HT1080 (cell line): ENCODE measurements at regions not wholly inside any gene's neighbourhood (a gene's known extent, or its start where the extent isn't known, plus 50 kb on each side); places are given as distances from the start of the nearest gene placed in this dataset.

Experiments
- DNase-seq: peaks from one replicate; pipeline ENCODE4 v3.0.0-alpha.2; 2015; ENCODE audit warnings: low read depth

DNA sequence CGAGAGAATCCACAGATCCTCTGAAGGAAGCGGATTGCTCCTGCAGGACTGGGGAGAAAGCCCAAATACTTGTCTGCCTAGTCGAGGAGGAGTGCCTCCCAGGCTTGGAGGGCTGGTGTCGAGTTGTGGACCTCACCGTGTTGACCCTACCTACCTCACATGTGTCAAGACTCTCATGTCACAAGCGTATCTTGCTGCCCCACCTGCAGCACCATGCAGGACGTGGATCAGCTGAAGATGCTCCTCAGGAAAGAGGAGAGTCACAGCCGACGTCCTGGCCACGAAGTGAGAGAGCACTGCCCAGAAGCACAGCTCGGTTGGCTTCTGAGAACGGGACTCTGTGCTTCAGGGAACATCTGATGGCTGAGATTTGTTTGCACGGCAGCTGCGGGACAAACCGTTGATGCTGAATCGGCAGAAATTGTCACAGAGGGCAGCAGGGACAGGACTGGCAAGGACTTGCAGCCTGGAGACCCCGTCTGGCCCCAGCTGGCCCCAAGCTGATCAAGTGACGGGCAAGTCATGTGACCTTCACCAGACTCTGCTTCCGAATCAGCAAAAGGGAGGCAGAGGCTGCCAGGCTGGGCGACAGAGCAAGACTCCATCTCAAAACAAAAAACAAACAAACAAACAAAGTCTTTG, 119.1 kb upstream of the ITGA1 start:
- no peak for DNase-seq

DNA sequence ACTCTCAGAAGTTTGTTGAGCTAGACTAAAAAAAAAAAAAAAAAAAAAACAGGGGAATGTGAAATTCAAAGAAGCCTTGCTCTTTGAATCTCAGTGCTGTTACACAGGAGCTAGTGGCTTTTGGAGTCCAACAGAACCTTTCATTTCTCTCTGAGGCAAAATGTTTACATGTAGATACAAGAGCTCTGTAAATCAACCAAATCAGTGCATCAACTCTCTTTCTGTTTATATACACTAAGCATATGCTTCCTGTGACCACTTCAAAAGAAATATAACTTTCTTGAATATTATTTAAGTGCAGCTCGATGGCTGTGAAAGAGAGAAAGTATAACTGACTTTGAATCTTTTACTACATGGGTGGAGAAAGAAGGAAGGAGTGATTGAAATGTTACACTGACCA, 115.3 kb upstream of the ITGA1 start:
- DNase-seq: no peak

DNA sequence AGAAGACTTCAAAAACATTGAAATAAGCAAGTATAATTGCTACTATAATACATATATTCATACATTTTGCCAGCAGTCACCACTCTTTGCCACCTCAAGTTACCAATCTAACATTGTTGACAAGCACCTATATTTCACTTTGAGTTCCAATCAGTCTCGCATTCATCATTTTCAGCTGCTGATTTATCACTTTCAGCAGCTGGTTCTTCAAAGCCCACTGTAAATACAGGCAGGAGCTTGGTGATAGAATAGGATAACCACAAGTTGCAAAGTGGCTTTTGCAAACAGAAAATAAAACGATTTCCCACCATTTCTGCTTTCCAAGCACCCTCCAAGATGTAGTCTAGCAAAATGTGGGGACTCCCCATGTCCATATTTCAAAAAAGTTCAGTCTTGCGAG, 114.2 kb upstream of the ITGA1 start:
- no peak for DNase-seq

DNA sequence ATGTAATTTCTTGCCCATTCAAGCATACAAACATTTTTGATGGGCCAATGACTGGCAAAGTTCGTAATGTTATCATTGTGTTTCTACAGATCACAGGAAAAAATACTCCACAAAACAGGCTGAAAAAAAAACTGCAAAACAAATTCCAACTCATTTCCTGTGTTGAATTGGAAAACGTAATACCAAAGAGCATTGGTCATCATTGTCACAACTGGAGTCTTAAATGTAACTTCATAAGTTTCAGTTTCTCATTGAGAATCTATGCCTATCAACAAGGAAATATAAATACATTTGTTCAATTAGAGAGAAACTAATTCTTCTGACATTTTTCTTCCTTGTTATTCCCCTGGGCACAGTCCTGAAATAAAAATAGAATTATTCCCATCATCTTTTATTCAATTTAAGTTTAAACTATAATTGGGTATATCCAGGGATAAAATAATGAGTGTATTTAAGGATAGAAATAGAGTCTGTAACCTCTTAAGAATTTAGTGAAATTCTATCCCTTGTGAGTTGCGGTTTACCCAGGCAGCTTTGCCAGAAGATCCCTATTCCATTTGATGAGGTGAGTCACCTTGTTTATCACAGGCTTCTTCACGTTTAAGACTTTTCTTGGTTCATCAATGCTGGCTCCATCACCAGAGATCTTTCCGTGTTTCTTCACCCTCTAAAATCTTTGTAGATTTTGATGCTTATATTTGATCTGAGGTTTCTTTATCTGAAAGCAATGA, 112.7 kb upstream of the ITGA1 start:
- DNase-seq: peak; percentile 65

DNA sequence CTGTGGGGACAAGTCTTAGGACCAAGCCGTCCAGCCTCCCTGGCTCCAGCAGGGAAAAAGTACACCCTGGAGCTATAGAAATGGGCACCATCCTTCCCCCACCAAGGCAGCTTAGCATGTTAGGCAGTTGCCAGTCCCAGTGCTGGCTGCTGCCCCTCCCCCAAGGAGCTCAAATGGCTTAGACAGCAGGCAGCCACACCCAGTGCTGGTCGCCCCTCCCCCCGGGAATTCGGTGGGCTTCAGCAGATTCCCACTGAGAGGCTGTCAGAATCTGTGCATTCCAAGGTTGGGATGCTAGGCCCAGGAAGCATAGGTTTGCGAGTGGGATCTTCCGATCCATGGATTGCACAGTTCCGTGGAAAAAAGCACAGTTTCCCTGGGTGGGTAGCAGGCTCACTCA, 105.2 kb upstream of the ITGA1 start:
- no peak for DNase-seq

DNA sequence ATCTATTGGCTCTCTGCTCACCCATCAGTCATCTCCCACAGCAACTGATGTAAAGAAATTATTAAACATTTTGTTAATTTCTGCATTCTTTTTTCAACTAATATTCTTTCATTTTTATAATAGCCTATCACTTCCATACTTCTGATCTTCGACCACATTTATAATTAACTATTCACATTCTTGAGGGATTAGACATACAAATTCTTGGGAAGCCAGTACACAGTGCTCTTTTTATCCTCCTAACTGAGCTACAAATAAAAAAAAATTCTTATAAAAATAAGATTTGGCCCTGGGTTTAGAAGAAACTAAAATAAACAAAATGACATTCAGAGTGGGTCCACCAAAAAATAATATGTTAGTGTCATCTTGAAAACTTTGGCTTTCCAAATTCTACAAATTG, 103.7 kb upstream of the ITGA1 start:
- no peak for DNase-seq

DNA sequence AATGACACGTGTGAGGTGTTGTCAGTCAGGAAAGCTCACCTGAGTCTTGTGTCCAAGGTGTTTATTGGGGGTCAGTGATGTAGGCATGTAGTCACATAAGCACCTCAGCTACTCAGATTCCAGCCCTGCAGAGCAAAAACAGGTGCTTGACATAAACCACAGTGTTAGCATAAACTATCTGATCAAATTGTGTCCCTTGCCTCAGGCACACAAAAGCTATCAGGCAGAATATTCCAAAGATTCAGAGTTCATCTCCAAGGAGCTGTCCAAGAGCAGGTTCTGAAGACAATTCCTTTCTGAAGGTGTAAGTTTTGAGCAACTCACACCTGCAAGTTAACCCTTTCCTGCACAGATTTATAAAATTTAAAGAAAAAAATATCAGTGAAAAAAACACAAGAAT, 102.2 kb upstream of the ITGA1 start:
- DNase-seq: no peak

DNA sequence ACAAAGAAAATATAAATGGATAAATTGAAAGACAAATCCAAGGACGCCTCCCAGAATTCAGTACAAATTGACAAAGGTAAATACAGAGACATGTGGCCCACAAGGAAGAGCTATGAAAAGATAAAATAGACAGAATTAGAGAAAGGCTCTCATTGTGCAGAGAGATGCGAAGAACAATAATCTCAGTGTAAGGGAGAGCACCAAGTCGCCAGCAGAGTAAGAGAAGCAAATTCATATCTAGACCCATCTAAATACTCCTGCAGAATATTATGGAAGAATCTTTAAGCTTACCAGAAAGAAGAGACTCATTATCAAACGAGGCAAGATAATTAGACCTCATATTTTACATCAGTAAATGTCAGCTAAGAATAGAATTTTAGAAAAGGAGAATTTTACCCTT, 101.7 kb upstream of the ITGA1 start:
- DNase-seq: no peak

DNA sequence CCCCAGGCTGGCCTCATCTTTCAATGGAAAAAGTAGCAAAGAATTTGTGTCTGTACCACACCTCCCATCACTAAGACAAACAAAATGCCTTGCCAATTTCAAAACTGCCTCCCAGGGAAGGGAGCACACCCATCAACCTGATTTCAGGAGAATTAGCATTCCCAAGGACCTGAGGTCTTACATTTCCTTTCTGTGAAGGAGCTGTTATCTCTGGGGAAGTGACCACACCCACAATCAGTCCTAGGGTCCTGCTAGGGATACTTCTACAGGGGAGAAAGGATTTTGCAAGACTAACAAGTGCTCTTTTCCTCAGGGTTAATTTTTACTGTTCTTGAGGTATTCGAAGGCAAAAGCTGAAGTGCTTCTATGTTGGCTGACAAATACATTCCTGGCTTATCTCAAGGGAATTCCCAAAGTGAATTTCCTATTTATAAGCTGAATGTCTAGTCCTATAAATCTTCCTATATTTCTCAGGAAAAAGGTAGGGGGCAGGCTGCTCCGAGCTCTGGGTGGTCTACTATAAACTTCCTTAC, 97.4 kb upstream of the ITGA1 start:
- no peak for DNase-seq

DNA sequence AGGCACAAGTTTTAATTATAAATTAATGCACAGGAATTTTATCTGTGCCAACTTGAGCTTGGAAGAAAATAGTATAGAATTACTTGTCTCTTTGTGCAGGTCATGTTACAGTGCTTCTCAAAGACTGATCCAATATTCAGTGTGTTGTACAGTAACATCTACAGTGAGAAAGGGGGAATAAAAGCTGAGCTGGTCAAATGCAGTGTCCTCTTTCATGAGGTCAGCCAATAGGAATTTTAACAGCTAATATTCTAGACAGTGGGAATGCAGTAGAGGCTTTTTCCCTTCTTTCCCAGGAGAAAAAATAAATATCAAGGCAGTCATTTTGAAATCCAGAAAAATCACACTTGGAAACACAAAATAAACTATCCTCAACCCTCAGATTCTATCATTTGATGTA, 95.7 kb upstream of the ITGA1 start:
- DNase-seq: peak; percentile 42

DNA sequence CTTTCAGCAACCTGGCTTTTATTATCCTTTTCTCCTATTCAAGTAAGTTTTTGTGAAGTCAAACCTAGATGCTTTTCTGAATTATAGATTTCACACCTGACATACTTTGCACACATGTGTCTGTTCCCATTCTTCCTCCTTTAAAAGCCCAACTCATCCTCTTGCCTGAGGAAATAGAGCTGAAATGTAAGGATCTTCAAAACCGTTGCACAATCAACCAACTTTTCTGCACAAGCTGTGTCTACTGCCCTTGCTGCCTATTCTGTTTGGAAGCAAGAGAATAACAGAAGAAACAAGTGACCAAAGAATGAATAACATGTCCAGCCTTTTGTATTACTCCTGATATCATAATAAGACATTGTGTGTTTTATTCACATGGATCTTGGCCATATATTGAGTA, 95.1 kb upstream of the ITGA1 start:
- no peak for DNase-seq

DNA sequence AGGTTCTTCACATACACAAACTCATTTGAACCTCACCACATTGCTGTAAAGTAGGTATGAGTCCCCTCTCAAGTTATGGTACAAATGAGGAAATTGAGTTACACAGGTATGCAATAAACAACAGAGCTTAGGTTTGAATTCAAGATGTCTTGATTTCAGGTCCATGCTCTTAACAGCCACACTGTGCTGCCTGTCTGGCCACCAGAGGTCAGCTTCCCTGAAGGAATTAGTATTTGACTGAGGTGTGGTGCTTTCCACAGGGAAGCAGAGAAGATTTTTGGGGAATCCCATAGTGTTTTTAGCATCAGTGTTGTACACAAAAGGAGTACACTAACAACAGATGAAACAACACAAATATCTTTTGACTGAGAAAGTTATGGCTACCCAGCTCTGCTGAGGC, 94.4 kb upstream of the ITGA1 start:
- no peak for DNase-seq

DNA sequence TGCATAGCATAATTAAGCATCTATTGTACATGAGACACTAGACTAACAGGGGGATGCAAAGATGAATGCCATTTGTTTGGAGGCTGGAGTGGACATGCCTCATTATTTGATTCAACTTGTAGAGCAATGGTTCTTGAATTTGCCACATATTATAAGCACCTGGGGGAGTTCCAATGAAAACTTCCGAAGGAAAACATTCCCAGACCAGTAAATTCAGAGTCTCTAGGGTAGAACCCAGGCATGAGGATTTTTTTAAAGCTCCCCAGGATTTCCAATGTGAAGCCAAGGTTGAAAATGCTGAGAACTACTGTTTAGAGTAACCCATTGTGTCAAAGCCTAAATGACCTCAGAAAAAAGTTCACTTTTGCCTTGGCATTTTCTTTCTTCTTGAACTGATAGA, 93.9 kb upstream of the ITGA1 start:
- no peak for DNase-seq

DNA sequence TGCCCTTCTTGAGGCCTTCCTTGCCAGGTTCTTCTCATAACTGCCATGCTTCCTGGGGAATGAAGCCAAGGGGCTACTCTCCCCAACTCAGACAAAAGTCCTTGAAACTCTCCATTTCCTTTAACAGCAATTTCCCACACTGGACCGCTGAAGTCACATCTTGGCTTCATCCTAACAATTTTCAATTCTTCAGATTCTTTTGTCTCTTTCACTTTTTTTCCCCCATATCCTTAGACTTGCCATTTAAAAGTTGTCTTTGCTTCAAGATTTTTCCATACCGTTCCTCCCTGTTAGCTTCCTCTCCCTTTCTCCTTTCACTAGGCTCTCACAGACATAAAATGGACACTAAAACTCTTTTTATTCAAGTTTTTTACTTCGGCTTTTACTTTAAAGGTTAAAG, 93.1 kb upstream of the ITGA1 start:
- DNase-seq: no peak

DNA sequence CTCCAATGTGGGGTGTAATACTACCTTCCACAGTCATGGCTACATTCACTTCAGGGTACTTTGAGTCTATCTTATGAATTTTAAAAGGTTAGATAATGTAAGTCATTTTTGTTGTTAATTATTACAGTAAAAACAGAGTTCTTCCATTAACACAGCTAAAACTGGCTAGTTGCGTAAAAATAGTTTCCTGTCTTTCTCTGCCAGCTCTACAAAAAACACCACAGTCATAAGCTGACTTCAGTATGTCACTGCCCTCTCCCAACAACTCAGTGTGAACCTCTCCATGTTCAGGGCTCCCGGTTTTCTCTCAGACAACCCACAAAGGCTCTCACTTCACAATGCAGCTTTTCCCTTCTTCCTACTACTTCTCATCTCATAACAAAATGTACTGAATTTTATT, 84.8 kb upstream of the ITGA1 start:
- no peak for DNase-seq

DNA sequence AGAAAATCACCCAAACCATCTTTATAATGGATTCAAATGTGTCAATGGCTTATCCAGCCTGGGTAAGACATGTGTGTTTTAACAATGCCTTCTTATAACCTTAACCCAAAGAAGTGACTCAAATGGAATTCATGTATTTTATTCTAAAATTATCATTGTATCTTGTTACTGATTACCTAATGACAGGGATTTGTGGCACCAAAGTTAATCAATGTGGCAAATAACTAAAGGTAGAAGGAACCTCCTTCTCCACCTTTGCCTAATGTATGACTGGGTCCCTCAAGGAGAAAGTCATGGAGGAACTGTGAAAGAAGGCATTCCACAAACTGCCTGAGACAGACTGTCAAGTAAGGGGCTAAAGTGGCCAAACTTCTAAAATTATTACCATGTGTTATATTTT, 84.4 kb upstream of the ITGA1 start:
- no peak for DNase-seq

DNA sequence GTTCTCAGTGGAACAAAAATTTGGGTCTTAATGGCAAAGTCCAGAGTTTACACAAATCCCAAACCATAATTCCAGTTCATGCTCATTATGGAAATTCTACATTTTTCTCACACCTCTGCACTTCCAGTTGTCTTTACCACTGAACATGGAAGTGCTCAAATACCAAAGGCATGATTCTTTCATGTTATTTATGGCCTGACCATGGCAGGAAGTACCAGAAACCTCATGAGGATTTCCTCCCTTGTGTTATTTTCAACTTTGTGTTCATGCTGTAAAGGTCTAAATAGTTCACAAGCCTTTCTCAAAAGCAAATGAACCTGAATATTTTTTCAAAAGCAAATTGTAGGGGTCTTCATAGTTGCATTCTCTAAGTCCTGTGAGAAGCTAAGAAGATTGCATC, 82.0 kb upstream of the ITGA1 start:
- DNase-seq: peak; percentile 51

DNA sequence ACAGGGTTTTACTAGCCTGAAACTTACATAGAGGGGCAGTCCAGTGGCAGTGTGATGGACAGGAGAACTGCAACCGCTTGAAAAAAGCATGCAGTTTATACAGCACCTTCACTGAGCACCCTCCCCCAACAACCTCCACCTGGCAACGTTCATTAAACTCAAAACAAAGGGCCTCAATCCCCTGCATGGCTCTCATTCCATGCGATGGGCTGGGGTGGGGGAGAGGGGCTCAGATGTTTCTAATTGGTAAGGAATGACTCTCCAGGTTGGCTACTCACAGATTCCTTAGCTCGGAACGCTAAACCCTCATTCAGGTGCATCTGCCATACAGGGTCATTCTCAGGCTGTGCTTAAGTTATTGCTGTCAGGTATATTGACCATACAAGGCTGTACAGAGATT, 80.9 kb upstream of the ITGA1 start:
- DNase-seq: no peak

DNA sequence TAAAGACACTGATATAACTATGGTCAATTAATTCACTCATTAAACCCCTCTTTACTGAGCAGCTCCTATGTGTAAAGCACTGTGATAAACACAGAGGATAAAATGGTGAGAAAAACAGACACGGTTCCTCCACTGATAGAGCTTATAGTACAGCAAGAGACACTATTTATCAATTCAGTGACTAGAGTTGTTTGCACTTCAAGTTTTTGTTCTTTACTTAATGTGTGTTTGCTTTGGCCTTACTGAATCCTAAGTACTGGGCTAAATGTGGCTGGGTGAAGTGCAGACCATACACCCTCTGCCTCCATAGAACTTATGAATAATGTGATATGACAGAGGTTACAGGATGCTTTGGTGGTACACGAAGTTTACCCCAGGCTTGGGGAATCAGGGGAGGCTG, 80.1 kb upstream of the ITGA1 start:
- no peak for DNase-seq

DNA sequence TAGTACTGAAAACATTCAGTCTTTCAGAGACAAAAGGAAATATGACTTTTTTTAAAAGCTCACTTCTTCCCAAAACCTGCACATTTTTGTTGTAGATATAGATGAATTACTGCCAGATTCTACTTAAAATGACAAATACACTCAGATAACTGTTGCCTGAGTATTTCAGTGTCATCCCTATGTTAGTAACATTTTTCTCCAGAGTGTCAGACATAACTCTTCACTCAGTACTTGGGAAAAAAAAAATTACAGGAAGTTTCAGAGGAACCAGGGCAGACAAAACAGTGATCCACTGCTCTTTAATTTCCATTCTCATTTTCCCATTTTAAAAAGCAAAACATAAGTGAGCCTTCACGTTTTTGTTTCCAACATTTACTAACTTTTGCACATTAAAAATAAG, 79.3 kb upstream of the ITGA1 start:
- no peak for DNase-seq

DNA sequence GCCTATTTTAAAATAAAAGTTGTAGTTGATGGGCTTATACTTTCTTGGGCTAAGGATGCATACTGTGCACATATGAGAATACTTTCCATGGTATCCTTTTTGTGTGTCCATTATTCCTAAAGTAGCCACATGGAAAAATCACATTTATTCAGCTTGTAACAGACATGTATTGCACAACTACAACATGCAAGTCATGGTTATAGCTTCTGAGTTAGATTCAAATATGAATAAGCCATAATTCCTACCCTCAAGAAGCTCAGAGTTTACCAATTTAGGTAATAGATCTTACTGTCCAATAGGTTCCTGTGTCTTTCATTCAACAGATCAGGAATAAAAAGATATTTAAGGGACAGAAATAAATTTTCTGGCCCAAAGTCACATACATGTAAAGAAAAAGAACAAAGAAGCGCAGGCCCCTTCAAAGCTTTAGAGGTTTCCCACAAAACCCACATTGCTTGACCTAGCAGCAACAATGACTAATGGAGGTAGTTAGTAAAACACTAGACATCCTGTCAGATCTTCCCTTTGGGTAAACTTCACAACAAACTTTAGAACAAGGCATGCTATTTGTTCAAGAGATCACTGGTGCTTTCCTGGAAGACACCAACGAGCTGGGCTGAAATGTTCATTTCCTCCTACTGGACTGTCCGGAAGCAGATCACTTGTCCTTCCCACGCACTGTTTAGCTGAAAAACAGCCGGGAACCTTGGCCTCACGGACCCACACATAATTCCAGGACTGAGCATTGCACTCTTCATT, 78.4 kb upstream of the ITGA1 start:
- peak; percentile 85 for DNase-seq

DNA sequence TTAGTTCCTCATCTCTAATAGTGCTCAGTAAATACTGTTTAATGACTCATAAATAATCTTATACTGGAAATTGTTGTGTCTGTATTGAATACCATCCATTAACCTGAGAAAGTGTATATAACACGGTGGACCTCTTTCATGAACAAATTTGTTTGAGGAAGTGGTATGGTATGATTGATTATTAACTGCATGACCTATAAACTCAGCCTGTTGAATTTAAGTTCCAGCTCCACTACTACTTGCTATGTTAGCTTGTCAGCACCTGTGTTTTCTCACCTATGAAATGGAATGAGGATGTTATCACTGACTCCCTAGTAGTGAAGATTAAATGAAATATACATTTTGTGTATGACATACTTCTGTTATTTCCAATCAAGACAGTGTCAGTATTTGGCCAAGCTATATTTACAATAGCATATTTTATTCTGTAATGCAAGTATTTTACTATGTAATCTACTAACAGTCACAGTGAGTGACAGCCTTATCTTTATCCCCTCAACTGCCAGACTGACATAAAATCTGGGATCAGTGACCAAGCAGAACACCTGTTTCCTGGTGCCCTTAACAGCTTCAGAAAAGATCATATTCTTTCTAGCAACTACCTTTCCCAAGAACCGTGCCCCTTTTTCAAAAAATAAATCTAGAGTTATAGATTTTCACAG, 77.3 kb upstream of the ITGA1 start:
- no peak for DNase-seq
